GM23338 (cell line): ENCODE measurements at regions not wholly inside any gene's neighbourhood (a gene's known extent, or its start where the extent isn't known, plus 50 kb on each side); places are given as distances from the start of the nearest gene placed in this dataset.

Source experiments
- ATAC-seq: fragments of 200-7000 bp; cut with Tn5 transposase; 3 replicates; pipeline ENCODE4 v1.9.1; 2020
- DNase-seq: peaks from one replicate; pipeline ENCODE4 v3.0.0-alpha.2; 2015; ENCODE audit warnings: low spot score
- H2AFZ ChIP-seq: fragments of 200-600 bp; sonication (generic); 2 replicates; pipeline ENCODE4 v1.8.0; 2016; ENCODE audit warnings: antibody characterized with exemption, mild to moderate bottlenecking, moderate library complexity
- H3F3A ChIP-seq: fragments of 200-600 bp; sonication (generic); replicated peaks from 2 replicates; pipeline ENCODE4 v1.8.0; 2017; ENCODE audit warnings: antibody characterized with exemption, mixed run types, low read depth
- H3K27ac ChIP-seq: fragments of 200-600 bp; sonication (generic); 2 replicates; pipeline ENCODE4 v1.6.1; 2016; ENCODE audit warnings: low read depth
- H3K27me3 ChIP-seq: fragments of 200-600 bp; sonication (generic); 2 replicates; pipeline ENCODE4 v1.8.0; 2016; ENCODE audit warnings: mild to moderate bottlenecking, mixed run types, moderate library complexity; ENCODE audit not compliant: insufficient read depth
- H3K36me3 ChIP-seq: fragments of 200-600 bp; sonication (generic); 2 replicates; pipeline ENCODE4 v1.8.0; 2016; ENCODE audit warnings: mild to moderate bottlenecking; ENCODE audit not compliant: insufficient read depth
- H3K4me1 ChIP-seq: fragments of 200-600 bp; sonication (generic); 2 replicates; pipeline ENCODE4 v1.8.0; 2016; ENCODE audit warnings: mild to moderate bottlenecking, moderate library complexity; ENCODE audit not compliant: insufficient read depth
- H3K4me2 ChIP-seq: fragments of 200-600 bp; sonication (generic); 2 replicates; pipeline ENCODE4 v1.7.1; 2017; ENCODE audit warnings: mixed run types
- H3K4me3 ChIP-seq: fragments of 200-600 bp; sonication (generic); 2 replicates; pipeline ENCODE4 v1.6.1; 2016; ENCODE audit warnings: mixed run types
- H3K79me2 ChIP-seq: fragments of 200-600 bp; sonication (generic); replicated peaks from 2 replicates; pipeline ENCODE4 v1.8.0; 2017; ENCODE audit warnings: mild to moderate bottlenecking; ENCODE audit not compliant: insufficient read depth
- H3K9me2 ChIP-seq: fragments of 200-600 bp; sonication (generic); 2 replicates; pipeline ENCODE4 v1.8.0; 2017; ENCODE audit not compliant: insufficient read depth
- H4K20me1 ChIP-seq: fragments of 200-600 bp; sonication (generic); replicated peaks from 2 replicates; pipeline ENCODE4 v1.8.0; 2017; ENCODE audit warnings: mild to moderate bottlenecking; ENCODE audit not compliant: insufficient read depth
- H3K27ac Mint-ChIP-seq: 2 replicates; pipeline ENCODE4 v1.8.0; 2020; ENCODE audit warnings: inconsistent platforms, mild to moderate bottlenecking, moderate library complexity, mixed read lengths
- H3K27me3 Mint-ChIP-seq: 3 replicates; pipeline ENCODE4 v1.8.0; 2022; ENCODE audit warnings: low read depth, mild to moderate bottlenecking, moderate library complexity, mixed read lengths, inconsistent platforms; ENCODE audit not compliant: insufficient read depth, poor library complexity
- H3K36me3 Mint-ChIP-seq: 3 replicates; pipeline ENCODE4 v1.8.0; 2021; ENCODE audit warnings: low read depth, mild to moderate bottlenecking, inconsistent platforms, moderate library complexity, mixed read lengths
- H3K4me1 Mint-ChIP-seq: 3 replicates; pipeline ENCODE4 v1.8.0; 2020; ENCODE audit warnings: mild to moderate bottlenecking, inconsistent platforms, mixed read lengths
- H3K4me3 Mint-ChIP-seq: 3 replicates; pipeline ENCODE4 v1.8.0; 2021; ENCODE audit warnings: moderate library complexity, mild to moderate bottlenecking, inconsistent platforms, mixed read lengths
- H3K9me3 Mint-ChIP-seq: 3 replicates; pipeline ENCODE4 v1.8.0; 2020; ENCODE audit warnings: moderate library complexity, mild to moderate bottlenecking, inconsistent platforms, mixed read lengths
- EZH2 ChIP-seq: fragments of 200-600 bp; sonication (generic); IDR thresholded peaks from one replicate; pipeline ENCODE4 v1.8.0; 2017; ENCODE audit warnings: antibody characterized with exemption, mild to moderate bottlenecking, low read depth; ENCODE audit not compliant: unreplicated experiment
- EZH2phosphoT487 ChIP-seq: fragments of 200-600 bp; sonication (generic); IDR thresholded peaks from one replicate; pipeline ENCODE4 v1.8.1; 2018; ENCODE audit warnings: antibody characterized with exemption; ENCODE audit not compliant: unreplicated experiment
- JUNB ChIP-seq: IDR thresholded peaks from one replicate; pipeline ENCODE4 v1.6.1; 2016; ENCODE audit warnings: antibody characterized with exemption; ENCODE audit not compliant: unreplicated experiment
- TF ChIP-seq, protein P1 (sequence below): IDR thresholded peaks from 2 replicates; pipeline ENCODE4 v1.6.1; 2016; ENCODE audit warnings: antibody characterized with exemption
- TF ChIP-seq, protein P2 (sequence below), 2 experiments: fragments of 200-600 bp in 1 of 2; sonication (generic) in 1 of 2; conservative IDR thresholded peaks; 2 replicates each; pipeline versions ENCODE4 v1.5.1 to v1.6.1; 2016 to 2017; ENCODE audit warnings: antibody characterized with exemption in 2 of 2, low read depth in 2 of 2, mild to moderate bottlenecking in 2 of 2, moderate library complexity in 1 of 2
- TF ChIP-seq, protein P3 (sequence below): fragments of 250-450 bp; sonication (Bioruptor Pico); IDR thresholded peaks from 2 replicates; pipeline ENCODE4 v1.5.0; 2020; ENCODE audit warnings: mild to moderate bottlenecking, moderate library complexity

DNA sequence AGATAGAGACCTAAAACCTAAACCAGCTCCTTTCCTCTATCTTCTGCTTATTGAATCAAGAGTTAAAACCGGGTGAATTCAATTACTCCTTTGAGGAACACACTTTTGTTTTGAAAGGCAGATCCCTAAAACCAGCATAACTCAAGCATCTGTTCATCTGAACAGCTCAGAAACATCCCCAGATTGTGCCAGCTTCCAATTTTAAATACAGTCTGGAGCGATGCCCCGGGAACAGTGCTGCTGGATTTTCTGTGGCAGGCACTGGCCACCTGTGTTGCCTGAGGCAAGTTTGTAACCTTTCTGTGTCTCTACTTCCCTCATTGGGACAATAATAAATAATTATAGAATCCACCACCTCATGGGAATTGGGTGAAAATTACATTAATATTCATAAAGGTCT is 281.4 kb upstream of the NFE2L3 start (continued):
- TF ChIP-seq, protein P1, sequence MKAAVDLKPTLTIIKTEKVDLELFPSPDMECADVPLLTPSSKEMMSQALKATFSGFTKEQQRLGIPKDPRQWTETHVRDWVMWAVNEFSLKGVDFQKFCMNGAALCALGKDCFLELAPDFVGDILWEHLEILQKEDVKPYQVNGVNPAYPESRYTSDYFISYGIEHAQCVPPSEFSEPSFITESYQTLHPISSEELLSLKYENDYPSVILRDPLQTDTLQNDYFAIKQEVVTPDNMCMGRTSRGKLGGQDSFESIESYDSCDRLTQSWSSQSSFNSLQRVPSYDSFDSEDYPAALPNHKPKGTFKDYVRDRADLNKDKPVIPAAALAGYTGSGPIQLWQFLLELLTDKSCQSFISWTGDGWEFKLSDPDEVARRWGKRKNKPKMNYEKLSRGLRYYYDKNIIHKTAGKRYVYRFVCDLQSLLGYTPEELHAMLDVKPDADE = no peak
- TF ChIP-seq JUNB (no peak), EZH2phosphoT487 (no peak)

DNA sequence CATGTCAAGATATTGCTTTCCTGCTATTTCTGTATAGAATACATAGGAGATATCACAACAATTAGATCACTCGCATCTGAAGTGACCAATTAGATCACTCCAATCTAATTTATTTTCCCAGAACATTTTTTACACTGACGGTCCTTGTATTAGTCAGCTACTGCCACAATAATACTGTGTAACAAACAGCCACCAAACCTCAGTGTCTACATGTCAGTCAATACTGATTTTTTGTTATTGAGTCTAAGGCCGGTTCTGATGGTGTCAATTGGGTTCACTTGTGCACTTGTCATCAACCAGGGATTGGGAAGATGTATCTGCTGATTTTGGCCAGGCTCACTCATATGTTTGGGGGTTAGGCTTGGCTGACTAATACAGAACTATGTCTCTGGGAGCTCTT is 275.9 kb upstream of the NFE2L3 start:
- H3K27me3 Mint-ChIP-seq = peaks cover 9% of the 10 kb centered on the region
- H3K27ac Mint-ChIP-seq = no peak overlapping the region
- ATAC-seq = no peak

More for the DNA sequence above, 275.9 kb upstream of the NFE2L3 start:
- H3K36me3 ChIP-seq = no peaks in the 10 kb centered on the region
- H3K9me2 ChIP-seq = no peaks in the 10 kb centered on the region
- H2AFZ ChIP-seq = no peak overlapping the region
- Mint-ChIP-seq H3K4me3 (no peak overlapping the region), H3K4me1 (peaks cover 14% of the 10 kb centered on the region; the same call in 2 of the 3 replicates), H3K36me3 (no peaks in the 10 kb centered on the region), H3K9me3 (no peaks in the 10 kb centered on the region; the same call in 2 of the 3 replicates)
- no peak overlapping the region for H3K4me3 ChIP-seq
- H3K4me1 ChIP-seq = peaks cover 4% of the 10 kb centered on the region; the same call in 1 of the 2 replicates
- H3K27me3 ChIP-seq = peaks cover 6% of the 10 kb centered on the region; the same call in 1 of the 2 replicates
- H3K27ac ChIP-seq = no peak overlapping the region
- no peak for DNase-seq
- no peaks in the 10 kb centered on the region for H3F3A ChIP-seq
- no peaks in the 10 kb centered on the region for H4K20me1 ChIP-seq
- no peaks in the 10 kb centered on the region for H3K79me2 ChIP-seq
- no peak overlapping the region for H3K4me2 ChIP-seq
- TF ChIP-seq EZH2phosphoT487 (no peak), EZH2 (no peak)
- TF ChIP-seq, protein P2, sequence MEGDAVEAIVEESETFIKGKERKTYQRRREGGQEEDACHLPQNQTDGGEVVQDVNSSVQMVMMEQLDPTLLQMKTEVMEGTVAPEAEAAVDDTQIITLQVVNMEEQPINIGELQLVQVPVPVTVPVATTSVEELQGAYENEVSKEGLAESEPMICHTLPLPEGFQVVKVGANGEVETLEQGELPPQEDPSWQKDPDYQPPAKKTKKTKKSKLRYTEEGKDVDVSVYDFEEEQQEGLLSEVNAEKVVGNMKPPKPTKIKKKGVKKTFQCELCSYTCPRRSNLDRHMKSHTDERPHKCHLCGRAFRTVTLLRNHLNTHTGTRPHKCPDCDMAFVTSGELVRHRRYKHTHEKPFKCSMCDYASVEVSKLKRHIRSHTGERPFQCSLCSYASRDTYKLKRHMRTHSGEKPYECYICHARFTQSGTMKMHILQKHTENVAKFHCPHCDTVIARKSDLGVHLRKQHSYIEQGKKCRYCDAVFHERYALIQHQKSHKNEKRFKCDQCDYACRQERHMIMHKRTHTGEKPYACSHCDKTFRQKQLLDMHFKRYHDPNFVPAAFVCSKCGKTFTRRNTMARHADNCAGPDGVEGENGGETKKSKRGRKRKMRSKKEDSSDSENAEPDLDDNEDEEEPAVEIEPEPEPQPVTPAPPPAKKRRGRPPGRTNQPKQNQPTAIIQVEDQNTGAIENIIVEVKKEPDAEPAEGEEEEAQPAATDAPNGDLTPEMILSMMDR (conservative IDR thresholded peaks at IDR 0.05; ENCODE audit: low read depth in 2 of 2) = no peak
- TF ChIP-seq, protein P3, sequence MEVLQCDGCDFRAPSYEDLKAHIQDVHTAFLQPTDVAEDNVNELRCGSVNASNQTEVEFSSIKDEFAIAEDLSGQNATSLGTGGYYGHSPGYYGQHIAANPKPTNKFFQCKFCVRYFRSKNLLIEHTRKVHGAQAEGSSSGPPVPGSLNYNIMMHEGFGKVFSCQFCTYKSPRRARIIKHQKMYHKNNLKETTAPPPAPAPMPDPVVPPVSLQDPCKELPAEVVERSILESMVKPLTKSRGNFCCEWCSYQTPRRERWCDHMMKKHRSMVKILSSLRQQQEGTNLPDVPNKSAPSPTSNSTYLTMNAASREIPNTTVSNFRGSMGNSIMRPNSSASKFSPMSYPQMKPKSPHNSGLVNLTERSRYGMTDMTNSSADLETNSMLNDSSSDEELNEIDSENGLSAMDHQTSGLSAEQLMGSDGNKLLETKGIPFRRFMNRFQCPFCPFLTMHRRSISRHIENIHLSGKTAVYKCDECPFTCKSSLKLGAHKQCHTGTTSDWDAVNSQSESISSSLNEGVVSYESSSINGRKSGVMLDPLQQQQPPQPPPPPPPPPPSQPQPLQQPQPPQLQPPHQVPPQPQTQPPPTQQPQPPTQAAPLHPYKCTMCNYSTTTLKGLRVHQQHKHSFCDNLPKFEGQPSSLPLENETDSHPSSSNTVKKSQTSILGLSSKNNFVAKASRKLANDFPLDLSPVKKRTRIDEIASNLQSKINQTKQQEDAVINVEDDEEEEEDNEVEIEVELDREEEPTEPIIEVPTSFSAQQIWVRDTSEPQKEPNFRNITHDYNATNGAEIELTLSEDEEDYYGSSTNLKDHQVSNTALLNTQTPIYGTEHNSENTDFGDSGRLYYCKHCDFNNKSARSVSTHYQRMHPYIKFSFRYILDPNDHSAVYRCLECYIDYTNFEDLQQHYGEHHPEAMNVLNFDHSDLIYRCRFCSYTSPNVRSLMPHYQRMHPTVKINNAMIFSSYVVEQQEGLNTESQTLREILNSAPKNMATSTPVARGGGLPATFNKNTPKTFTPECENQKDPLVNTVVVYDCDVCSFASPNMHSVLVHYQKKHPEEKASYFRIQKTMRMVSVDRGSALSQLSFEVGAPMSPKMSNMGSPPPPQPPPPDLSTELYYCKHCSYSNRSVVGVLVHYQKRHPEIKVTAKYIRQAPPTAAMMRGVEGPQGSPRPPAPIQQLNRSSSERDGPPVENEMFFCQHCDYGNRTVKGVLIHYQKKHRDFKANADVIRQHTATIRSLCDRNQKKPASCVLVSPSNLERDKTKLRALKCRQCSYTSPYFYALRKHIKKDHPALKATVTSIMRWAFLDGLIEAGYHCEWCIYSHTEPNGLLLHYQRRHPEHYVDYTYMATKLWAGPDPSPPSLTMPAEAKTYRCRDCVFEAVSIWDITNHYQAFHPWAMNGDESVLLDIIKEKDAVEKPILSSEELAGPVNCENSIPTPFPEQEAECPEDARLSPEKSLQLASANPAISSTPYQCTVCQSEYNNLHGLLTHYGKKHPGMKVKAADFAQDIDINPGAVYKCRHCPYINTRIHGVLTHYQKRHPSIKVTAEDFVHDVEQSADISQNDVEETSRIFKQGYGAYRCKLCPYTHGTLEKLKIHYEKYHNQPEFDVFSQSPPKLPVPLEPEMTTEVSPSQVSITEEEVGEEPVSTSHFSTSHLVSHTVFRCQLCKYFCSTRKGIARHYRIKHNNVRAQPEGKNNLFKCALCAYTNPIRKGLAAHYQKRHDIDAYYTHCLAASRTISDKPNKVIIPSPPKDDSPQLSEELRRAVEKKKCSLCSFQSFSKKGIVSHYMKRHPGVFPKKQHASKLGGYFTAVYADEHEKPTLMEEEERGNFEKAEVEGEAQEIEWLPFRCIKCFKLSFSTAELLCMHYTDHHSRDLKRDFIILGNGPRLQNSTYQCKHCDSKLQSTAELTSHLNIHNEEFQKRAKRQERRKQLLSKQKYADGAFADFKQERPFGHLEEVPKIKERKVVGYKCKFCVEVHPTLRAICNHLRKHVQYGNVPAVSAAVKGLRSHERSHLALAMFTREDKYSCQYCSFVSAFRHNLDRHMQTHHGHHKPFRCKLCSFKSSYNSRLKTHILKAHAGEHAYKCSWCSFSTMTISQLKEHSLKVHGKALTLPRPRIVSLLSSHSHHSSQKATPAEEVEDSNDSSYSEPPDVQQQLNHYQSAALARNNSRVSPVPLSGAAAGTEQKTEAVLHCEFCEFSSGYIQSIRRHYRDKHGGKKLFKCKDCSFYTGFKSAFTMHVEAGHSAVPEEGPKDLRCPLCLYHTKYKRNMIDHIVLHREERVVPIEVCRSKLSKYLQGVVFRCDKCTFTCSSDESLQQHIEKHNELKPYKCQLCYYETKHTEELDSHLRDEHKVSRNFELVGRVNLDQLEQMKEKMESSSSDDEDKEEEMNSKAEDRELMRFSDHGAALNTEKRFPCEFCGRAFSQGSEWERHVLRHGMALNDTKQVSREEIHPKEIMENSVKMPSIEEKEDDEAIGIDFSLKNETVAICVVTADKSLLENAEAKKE = no peak
